Gastrocnemius medialis (tissue), 4 donors: ENCODE measurements at regions not wholly inside any gene's neighbourhood (a gene's known extent, or its start where the extent isn't known, plus 50 kb on each side); places are given as distances from the start of the nearest gene placed in this dataset.
"Not testable (repeated sequence)": the region's sequence is repeated elsewhere in the genome, so short reads cannot be mapped to it uniquely, and the experiment has no call there.

ENCODE experiments used
- POLR2A ChIP-seq, 2 donors: fragments of 450-650 bp; IDR thresholded peaks; one replicate each; pipeline ENCODE4 v1.6.1; 2017; ENCODE audit warnings: antibody characterized with exemption in 2 of 2, mild to moderate bottlenecking in 2 of 2, moderate library complexity in 2 of 2
- TF ChIP-seq, protein P1 (sequence below), 5 experiments: fragments of 450-650 bp in 3 of 5; fragments of 200-600 bp in 2 of 5; sonication (generic) in 2 of 5; IDR thresholded peaks in 4 of 5; conservative IDR thresholded peaks in 1 of 5; 1 replicate in 4 of 5; 2 replicates in 1 of 5; pipeline ENCODE4 v1.5.1; 2016 to 2019; ENCODE audit warnings: antibody characterized with exemption in 5 of 5, mild to moderate bottlenecking in 3 of 5, moderate library complexity in 3 of 5

DNA sequence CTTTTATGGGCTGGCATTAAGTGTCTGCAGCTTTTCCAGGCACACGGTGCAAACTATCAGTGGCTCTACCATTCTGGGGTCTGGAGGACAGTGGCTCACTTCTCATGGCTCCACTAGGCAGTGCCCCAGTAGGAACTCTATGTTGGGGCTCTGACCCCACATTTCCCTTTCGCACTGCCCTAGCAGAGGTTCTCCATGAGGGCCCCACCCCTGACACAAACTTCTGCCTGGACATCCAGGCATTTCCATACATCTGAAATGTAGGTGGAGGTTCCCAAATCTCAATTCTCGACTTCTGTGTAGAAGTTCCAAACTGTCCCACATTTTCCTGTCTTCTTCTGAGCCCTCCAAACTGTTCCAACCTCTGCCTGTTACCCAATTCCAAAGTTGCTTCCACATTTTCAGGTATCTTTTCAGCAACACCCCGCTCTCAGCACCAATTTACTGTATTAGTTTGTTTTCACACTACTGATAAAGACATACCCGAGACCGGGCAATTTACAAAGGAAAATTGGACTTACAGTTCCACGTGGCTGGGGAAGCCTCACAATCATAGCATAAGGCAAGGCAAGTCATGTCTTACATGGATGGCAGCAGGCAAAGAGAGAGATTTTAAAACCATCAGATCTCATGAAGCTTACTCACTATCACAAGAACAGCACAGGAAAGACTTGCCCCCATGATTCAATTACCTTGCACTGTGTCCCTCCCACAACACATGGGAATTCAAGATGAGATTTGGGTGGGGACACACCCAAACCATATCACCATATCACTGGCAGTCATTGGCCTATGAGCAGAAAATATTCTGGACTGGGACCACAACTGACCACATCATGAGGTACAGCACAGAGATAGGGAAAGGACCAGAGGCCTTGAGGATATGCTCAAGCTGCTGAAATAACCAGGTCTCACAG is 136.8 kb downstream of the TMEM30B start:
- TF ChIP-seq, protein P1, sequence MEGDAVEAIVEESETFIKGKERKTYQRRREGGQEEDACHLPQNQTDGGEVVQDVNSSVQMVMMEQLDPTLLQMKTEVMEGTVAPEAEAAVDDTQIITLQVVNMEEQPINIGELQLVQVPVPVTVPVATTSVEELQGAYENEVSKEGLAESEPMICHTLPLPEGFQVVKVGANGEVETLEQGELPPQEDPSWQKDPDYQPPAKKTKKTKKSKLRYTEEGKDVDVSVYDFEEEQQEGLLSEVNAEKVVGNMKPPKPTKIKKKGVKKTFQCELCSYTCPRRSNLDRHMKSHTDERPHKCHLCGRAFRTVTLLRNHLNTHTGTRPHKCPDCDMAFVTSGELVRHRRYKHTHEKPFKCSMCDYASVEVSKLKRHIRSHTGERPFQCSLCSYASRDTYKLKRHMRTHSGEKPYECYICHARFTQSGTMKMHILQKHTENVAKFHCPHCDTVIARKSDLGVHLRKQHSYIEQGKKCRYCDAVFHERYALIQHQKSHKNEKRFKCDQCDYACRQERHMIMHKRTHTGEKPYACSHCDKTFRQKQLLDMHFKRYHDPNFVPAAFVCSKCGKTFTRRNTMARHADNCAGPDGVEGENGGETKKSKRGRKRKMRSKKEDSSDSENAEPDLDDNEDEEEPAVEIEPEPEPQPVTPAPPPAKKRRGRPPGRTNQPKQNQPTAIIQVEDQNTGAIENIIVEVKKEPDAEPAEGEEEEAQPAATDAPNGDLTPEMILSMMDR (IDR thresholded peaks at IDR 0.05 in 4 of 5, conservative IDR thresholded peaks at IDR 0.05 in 1 of 5), result not testable (repeated sequence)
- not testable (repeated sequence) for TF ChIP-seq POLR2A (IDR thresholded peaks at IDR 0.05)
